C1 segment of cervical spinal cord (tissue), 14 donors: ENCODE measurements at regions not wholly inside any gene's neighbourhood (a gene's known extent, or its start where the extent isn't known, plus 50 kb on each side); places are given as distances from the start of the nearest gene placed in this dataset.
"Not testable (repeated sequence)": the region's sequence is repeated elsewhere in the genome, so short reads cannot be mapped to it uniquely, and the experiment has no call there.

Experiments used
- DNase-seq, 14 donors: peaks; one replicate each; lab custom pipeline; 2025; lab: John Stamatoyannopoulos, UW

GRCh38 chr3:27630885-27631284 is 91.2 kb downstream of the EOMES start:
- DNase-seq: no peak

DNA sequence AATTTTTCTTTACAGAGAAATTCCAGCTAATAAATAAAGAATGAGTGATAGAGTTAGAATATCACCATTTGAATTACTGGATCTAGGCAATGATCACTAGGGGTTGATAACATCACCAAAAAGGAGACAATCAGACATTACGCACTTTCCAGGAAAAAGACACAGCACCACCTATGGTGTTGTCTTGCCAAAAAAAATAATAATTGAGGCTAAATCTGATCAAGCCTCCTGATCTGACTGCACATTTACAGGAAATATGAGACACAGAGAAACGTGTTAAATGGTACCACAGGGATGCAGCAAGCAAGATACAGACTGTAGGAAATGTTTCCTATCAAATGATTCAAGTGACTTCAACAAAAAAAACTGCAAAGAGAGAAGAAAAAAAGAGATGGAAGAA is 92.8 kb downstream of the EOMES start:
- no peak for DNase-seq

GRCh38 chr3:27628026-27628750 is 93.9 kb downstream of the EOMES start:
- no peak for DNase-seq

GRCh38 chr3:27626596-27627118 is 95.5 kb downstream of the EOMES start:
- DNase-seq: no peak

GRCh38 chr3:27625864-27626263 is 96.3 kb downstream of the EOMES start:
- DNase-seq: no peak

DNA sequence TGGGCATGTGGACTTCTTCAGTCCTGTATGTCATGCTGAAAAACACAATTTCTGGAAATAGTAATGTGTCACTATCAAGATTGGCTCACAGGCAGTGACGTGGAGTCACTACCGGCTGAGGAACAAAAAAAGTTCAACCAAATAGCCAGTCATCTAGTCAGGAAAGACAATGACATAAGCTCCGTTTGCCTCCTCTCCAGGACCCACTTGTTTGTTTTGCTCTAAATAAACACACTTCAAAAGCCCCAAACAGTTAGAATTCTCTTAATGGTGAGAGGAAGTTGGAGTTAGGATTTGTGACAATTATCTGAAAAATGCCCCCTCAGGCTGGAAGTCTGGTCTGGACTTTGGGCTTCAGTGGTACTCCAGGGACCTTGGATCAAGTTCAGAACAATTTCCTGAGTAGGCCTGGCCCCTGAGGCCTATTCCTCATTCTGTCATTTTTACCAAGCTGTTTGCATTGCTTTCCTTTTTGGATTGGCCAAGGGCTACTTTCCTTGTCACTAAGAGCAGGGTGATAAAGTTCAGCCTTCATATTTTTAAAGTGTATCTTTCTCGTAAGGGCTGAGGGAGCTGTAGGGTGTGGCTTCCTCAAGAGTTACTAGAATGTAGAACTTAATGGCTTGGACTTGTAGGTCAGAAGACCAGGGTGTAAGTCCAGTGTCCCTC is 98.9 kb downstream of the EOMES start:
- DNase-seq: no peak

DNA sequence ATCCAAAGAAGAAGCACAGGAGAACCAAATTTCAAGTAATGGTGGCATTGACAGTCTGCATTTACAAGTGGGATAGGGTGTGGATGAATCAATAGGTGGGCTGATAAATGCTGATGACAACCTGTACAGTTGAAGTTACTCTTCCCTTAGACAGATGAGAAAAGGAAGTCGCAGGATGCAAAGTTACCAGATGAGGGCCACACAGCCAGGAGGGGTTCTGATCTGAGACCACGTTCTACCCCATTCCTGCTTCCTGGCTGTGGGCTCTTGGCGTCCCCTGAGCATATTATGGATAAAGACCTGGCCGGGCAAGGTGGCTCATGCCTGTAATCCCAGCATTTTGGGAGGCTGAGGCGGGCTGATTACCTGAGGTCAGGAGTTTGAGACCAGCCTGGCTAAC is 104.6 kb downstream of the EOMES start:
- DNase-seq: no peak

DNA sequence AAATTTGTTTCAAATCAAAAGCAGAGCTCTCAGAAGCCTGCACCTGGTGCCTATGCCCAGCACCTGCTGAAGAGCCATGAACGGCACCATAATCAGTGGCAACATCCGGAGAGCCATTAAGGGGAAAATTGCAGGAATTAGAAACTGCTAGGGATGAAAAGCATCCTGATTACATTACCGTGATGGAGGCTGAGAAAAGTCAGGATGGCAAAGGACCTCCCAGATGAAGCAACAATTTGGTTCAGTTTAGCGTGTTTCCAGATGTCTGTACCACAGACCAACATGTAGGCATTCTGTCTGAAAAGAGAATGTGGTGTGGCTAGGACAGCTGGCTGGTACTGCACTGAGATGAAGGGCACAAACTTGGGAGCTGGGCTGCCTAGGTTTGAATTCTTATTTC is 106.1 kb downstream of the EOMES start:
- DNase-seq: no peak

- DNase-seq: no peak
Measured at GRCh38 chr3:27615555-27615954, 106.6 kb downstream of the EOMES start.

DNA sequence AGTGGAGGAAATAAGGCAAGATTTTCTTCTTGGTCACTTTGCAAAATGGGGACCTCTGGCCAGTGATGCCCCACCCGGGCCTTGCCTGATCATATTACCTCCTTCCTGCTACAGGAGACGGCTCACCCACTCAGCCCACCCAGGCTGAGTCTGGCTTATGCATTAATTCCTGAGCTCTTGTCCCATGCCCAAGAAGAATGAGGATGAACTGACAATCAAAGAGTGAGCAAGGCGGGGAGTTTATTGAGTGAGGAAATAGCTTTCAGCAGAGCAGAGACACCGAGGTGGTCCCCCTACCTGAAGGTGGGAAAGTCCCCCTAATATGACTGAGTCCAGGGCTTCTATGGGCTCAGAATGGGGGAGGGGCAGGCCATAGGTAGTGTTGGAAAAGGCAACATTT is 107.5 kb downstream of the EOMES start:
- DNase-seq: no peak

- no peak for DNase-seq
Measured at GRCh38 chr3:27613846-27614500, 108.2 kb downstream of the EOMES start.

DNA sequence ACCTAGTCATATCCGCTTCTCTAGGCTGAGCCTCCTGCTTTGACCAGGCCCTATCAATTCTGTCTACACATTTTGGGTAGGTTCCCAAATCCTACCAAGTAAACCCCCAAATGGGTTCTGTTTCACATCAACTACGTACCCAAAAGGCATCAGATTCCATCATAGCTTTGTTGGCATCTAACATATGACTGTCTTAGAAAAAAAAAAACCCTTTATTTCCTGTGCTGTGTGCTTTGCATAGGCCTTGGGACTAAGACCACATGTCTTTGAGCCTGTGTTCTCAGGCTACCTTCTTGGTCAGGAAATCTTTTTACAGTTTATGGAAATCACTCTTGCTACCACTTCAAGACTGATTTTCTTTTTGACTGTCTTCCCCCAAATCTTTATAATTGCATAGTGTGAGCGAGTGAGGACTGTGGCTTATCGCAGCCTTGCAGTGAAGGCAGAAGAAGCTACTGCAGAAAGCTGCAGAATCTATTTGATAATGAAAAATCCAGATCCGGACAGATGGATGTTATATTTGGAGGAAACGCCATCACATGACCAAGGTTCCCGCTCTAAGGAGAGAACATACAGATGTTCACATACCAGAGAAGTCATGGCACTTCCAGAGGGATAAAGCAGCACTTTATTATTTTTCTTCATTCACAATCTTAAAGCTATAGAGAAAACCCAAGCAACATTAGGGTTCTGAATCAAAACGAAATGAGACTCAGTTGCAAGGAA is 111.2 kb downstream of the EOMES start:
- no peak for DNase-seq

DNA sequence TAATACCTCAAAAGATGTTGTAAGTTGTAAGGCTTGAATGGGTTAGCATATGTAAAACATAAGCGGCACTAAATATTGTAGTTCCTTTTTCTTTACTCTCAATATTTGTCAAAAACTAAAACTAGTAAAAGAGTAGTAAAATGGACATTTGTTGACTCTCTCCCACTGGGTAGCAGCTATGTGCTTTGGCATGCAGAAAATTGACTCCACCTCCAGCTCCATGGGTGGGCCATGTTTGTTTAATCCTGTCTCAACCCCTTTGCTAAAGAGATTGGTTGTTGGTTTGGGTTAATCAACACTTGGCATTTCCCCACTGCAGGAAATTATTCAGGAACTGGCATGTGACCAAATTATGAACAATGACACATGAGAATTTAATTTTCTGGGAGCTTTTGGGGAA is 114.8 kb downstream of the EOMES start:
- no peak for DNase-seq

- no peak for DNase-seq
Measured at GRCh38 chr3:27606537-27606936, 115.6 kb downstream of the EOMES start.

GRCh38 chr3:27601311-27601710 is 117.1 kb upstream of the SLC4A7 start:
- DNase-seq: not testable (repeated sequence)

DNA sequence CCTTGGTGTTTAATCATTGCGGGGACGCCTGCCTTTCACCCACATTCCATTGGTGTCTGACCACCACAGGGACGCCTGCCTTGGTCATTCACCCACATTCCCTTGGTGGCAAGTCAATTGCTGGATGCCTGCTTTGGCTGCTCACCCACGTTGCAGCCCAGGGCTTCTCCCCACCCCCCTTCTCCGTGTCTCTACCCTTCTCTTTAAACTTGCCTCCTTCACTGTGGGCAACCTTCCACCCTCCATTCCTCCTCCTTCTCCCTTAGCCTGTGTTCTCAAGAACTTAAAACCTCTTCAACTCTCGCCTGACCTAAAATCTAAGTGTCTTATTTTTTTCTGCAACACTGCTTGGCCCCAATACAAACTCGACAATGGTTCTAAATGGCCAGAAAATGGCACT is 115.6 kb upstream of the SLC4A7 start:
- not testable (repeated sequence) for DNase-seq

DNA sequence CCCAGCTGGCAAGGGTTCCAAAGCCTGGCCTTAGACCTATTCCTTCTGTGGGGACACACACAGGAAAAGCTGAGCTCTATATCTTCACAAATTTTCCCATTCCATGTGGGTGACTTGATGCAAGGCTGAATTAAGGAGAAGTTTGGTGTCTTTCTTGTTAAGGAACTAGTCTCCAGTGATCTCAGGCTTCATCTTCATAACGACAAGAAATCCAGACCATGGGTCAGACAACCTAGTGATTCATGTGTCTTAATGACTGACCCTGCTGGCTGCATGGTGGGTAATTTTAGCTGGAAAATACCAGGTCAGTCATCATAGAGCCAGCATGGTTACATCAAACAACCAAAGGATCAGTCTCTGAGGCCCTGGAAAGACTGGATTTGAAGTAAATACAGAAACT is 112.7 kb upstream of the SLC4A7 start:
- DNase-seq: no peak

DNA sequence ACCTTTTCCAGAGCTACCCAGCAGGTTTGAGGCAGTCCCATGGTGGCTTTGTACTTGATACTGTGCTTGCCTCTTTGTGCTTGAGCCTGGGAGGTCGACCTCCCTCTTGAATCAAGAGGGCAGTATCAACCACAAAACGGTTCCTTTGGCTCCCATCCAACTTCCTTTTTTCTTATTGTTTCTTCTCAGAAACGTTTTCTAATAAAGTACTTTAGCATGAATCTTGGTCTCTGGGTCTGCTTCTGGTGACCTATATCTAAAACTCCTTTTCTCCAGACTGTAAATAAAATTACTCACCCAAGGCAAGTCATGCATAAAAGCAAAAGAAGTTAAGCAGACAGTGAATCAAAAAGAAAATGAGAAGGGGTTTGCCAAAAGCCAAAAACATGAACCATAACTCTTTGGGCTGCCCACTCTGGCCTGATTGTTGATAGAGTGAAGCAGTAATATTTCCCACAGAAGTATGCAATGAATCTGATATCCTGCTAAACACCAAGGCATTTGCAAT is 112.2 kb upstream of the SLC4A7 start:
- no peak for DNase-seq

DNA sequence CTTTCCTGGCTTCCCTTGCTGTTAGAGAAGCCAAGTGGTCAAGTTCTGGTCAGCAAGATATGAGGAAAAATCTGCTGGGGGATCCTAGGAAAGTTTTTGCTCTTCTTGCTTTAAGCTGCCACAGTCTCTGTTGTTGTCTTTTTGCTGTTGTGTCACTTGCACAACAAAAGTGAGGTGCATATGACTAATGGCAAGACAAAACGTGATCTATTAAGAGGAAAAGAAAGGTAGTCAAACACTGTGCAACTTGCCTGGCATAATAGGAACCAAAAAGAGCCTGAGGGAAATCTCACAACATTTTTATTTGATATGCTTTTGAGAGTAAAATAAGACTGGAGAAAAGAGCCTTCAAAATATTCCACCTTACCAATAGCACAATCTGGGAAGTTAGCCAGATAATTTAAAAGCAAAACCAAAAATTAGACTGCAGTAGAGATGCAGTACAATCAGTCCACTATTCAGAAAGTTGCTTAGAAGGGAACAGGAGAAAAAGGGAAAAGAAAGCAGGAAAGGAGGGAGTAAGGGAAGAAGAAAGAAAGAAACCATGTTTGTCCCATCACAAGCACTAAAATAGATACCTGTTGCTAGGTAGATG is 110.0 kb upstream of the SLC4A7 start:
- no peak for DNase-seq

DNA sequence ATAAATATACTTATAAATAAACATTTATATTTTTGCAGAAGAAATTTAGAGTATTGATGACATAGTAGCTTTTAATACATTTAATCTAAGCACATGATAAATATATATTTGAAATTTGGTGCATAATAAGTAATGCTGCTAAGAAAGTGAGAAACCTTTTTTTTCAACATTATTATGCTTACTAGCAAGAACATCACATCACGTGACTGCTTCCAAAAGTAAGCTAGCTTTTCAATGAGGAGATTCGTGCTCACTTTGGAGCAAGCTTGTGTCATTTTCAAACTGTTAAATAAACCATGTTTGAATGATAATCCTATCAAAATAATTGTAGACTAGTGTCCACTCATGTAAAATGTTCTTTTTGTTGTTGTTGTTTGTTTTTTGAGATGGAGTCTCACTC is 109.0 kb upstream of the SLC4A7 start:
- no peak for DNase-seq
